ENCODE measurements at regions not wholly inside any gene's neighbourhood (a gene's known extent, or its start where the extent isn't known, plus 50 kb on each side); places are given as distances from the start of the nearest gene placed in this dataset.

- no peak for TF ChIP-seq NANOG (IDR thresholded peaks at IDR 0.05; ENCODE audit: borderline replicate concordance)
- TF ChIP-seq ETS1 (IDR thresholded peaks at IDR 0.05), result no peak
- TF ChIP-seq ZNF331 (CRISPR knock-in tag; IDR thresholded peaks at IDR 0.05; ENCODE audit: low read depth), result no peak
- no peak for TF ChIP-seq EZH2 (IDR thresholded peaks at IDR 0.05; ENCODE audit: low read depth, unreplicated experiment)
- TF ChIP-seq REST (IDR thresholded peaks at IDR 0.05; ENCODE audit: unreplicated experiment), result no peak
- TF ChIP-seq POLR2AphosphoS5 (IDR thresholded peaks at IDR 0.05; ENCODE audit: low read depth), result no peak
- no peak for TF ChIP-seq JUNB (IDR thresholded peaks at IDR 0.05; ENCODE audit: unreplicated experiment)
- no peak for TF ChIP-seq CREB1 (CRISPR knock-in tag; IDR thresholded peaks at IDR 0.05; ENCODE audit: low read depth)
- TF ChIP-seq CTCF (conservative IDR thresholded peaks at IDR 0.05; ENCODE audit: low read depth in 2 of 2), result no peak
- no peak for TF ChIP-seq EZH2phosphoT487 (IDR thresholded peaks at IDR 0.05; ENCODE audit: unreplicated experiment)
- TF ChIP-seq ZNF114 (CRISPR knock-in tag; IDR thresholded peaks at IDR 0.05), result no peak
- no peak for TF ChIP-seq ZNF462 (CRISPR knock-in tag; IDR thresholded peaks at IDR 0.05)
- TF ChIP-seq STAT1 (IDR thresholded peaks at IDR 0.05; ENCODE audit: unreplicated experiment), result no peak
- no peak overlapping the region for H3K27ac Mint-ChIP-seq
- H3K4me2 ChIP-seq, result no peak overlapping the region
- H3K36me3 ChIP-seq (ENCODE audit: insufficient read depth), result no peaks in the 10 kb centered on the region
- no peak overlapping the region for H3K4me3 ChIP-seq
- no peaks in the 10 kb centered on the region for H3F3A ChIP-seq (replicated peaks; ENCODE audit: low read depth)
- H4K20me1 ChIP-seq (replicated peaks; ENCODE audit: insufficient read depth), result no peaks in the 10 kb centered on the region
- peaks cover 2% of the 10 kb centered on the region for H3K27me3 Mint-ChIP-seq (ENCODE audit: insufficient read depth, low read depth, poor library complexity)
- H2AFZ ChIP-seq, result no peak overlapping the region
- no peaks in the 10 kb centered on the region for H3K4me1 Mint-ChIP-seq
- H3K4me3 Mint-ChIP-seq, result no peak overlapping the region
- no peak overlapping the region for H3K27ac ChIP-seq (ENCODE audit: low read depth)
- no peaks in the 10 kb centered on the region for H3K79me2 ChIP-seq (replicated peaks; ENCODE audit: insufficient read depth)
- H3K9me2 ChIP-seq (ENCODE audit: insufficient read depth), result no peaks in the 10 kb centered on the region
- H3K9me3 Mint-ChIP-seq, result peaks cover 50% of the 10 kb centered on the region
- H3K27me3 ChIP-seq (ENCODE audit: insufficient read depth), result no peaks in the 10 kb centered on the region
- DNase-seq (ENCODE audit: low spot score), result no peak
- H3K4me1 ChIP-seq (ENCODE audit: insufficient read depth), result no peaks in the 10 kb centered on the region
- ATAC-seq, result no peak
- H3K36me3 Mint-ChIP-seq (ENCODE audit: low read depth), result peaks cover 8% of the 10 kb centered on the region; the same call in 2 of the 3 replicates
Measured at GRCh38 chr22:47613606-47614350, 851.3 kb downstream of the TBC1D22A start.

Data from GM23338 (cell line).